Fibroblast of the conjunctiva (primary cell): ENCODE measurements at regions not wholly inside any gene's neighbourhood (a gene's known extent, or its start where the extent isn't known, plus 50 kb on each side); places are given as distances from the start of the nearest gene placed in this dataset.
"Not testable (repeated sequence)": the region's sequence is repeated elsewhere in the genome, so short reads cannot be mapped to it uniquely, and the experiment has no call there.

ENCODE experiments used
- DNase-seq: peaks from one replicate; pipeline ENCODE4 v3.0.0-alpha.2; 2010; ENCODE audit warnings: low read depth

DNA sequence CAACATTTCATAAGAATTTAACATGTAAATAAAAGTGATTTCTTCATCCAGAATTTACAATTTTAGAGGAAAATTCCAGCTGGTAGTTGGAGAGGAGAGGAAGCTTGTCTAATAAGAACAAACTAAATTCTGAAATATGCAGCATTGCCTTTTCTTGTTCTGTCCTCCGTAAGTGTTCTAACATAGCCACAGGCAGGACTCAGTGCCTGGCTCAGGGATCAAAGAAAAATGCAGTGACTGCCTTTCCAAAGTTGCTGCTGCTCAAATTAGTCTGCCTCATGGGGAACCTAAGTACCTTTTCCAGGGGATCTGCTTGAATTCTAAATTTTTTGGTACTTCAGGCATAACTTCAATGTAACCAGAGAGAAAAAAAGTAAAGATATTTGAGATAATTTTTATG lies 713.0 kb upstream of the CADM2 start:
- no peak for DNase-seq

DNA sequence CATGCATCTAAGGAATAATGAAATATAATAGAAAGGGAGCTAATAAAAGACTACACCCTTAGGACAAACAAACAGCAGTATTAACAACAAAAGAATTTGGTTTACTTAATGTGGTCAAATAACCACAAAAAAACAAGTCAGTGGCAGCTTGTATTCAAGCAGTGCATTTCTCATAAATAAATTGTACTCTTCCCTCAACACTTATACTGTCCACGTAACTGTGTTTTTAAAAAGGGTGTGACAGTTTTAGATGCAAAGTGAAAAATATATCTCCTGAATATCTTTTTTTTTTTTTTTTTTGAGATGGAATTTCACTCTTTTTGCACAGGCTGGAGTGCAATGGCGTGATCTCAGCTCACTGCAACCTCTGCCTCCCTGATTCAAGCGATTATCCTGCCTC lies 698.2 kb upstream of the CADM2 start:
- no peak for DNase-seq

DNA sequence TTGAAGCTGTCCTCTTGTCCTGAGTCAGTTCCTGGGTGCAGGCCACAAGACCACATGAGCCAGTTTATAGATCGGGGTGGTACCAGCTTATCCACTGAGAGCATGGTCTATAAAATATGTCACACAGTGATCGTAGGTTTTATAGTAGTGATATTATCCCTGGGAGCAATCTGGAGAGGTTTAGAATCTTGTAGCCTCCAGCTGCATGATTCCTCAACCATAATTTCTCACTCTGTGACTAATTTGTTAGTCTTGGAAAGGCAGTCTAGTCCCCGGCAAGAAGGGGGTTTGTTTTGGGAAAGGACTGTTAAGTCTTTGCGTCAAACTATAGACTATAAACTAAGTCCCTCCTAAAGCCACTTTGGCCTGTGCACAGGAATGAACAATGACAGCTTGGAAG lies 693.0 kb upstream of the CADM2 start:
- DNase-seq: no peak

DNA sequence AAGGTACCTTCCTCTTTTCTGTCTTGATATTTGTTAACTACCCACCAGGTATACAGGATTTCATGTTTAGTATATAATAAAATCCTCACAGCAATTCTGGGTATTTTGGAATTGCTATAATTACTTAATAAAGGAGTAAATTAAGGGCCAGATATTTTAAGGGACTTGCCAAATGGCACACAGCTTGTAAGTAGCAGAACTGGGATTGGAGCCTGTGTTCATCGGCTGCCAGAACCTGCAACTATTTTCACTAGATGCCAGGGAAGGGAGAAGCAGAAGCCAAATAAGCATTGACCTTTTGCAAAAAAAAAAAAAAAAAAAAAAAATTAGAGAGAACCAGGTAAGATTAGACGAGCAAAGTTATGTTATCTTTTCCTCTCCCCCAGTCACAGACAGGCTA lies 683.3 kb upstream of the CADM2 start:
- no peak for DNase-seq

DNA sequence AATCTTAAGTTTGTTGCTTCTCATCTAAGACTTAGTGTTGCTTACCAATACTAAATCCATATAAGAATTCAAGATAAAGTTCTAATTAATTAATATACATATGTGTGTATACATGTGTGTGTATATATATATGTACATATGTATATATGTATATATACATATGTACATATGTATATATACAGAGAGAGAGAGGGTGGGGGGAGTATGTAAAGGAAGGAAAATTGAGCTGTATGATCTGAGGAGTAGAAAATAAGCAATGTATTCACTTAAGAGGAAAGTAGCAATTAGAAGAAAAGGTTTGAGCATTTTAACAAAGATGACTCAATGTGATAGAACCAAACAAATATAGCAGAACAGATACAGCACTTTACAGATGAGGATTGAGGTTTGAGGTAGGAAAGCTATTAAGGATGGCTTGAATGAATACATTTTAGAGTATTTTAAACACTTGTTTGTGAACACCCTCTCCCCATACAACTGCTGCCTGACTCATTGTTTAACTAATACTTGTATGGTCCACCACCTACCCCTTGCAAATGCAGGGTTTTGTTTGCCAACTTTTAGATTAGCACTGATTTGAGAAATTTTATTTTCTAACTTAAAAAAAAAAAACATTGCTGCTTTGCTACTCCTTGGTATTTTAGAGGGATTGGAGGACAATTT lies 681.1 kb upstream of the CADM2 start:
- DNase-seq: no peak

DNA sequence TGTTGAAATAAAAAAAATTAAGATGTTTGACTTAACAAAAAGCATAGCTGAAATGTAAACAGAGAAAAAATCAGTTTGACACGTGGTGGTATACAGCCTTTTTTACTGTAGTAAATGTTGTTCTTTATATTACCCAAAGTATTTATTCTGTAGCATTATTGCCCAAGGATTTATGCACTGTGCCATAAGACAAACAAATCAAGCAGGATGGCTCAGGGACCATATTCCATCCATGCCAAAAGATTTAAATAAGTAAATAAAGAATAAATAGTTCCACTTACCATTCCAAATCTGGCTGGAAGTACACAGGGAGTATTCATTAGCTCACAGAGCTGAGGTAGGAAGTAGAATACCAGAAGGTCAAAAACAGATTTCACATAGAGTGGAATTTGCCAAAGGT lies 666.7 kb upstream of the CADM2 start:
- no peak for DNase-seq

DNA sequence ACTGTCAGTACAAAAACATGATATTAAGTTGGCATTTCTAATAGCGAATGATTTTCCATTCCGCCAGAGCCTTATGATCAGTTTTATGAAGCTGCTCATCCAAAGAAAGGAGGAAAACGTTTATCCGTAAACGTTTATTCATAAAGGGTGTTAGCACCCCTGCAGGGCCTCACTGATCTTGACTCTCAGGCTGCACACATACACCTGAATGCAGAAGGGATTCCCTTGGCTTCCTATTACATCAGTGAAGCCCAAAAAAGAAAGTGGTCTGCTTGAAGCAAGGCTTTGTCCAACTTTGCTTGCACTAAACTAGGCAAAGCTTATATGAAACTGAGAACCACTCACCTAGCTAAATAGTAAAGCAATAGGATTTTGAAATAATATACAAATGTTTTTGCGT lies 659.5 kb upstream of the CADM2 start:
- no peak for DNase-seq

DNA sequence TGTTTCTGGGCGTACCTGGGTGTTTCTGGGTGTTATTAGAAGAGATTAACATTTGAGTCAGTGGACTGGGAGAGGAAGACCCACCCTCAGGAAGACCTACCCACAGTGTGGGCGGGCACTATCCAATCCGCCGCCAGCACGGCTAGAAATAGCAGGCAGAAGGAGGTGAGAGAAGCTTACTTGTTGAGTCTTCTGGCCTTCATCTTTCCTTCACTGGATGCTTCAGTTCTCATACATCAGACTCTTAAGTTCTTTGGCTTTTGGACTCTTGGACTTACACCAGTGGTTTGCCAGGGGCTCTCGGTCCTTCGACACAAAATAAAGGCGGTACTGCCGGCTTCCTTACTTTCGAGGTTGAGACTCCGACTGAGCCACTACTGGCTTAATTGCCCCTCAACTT lies 654.6 kb upstream of the CADM2 start:
- DNase-seq: no peak

DNA sequence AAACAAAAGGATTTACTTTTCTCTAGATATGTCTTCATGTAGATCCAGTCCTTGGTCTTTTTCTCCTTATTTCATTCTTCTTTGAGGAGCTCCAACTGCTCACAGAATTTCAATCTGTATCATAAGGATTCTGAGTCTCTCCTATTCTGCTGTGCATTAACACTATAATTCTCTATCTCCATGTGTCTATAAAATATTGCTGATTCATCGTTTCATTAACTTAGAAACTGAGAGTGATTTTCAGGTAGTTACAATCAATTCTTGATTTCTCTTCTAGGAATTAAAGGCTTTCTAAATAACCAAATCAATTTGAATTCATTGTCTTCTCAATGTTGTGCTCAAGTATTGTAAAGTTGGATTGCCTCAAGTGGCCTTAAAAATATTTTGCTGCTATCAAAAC lies 651.5 kb upstream of the CADM2 start:
- DNase-seq: no peak

DNA sequence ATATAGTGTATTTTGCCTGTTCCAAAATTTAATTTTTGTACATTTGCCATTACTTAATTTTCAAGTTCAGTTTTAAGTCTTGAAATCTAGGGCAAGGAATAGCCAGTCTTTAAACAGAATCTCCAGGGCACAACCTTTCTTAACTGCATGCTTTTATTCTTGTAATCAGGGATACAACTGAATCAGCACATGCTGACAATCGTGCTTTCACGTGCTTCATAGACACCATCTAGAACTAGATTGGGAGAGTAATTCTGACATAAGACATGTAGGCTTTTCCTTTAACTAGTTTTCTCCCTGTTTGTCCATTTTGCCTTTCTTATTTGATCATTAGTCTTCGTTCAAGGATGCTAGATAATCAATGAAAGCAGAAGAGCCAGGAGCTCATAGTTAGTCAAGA lies 650.4 kb upstream of the CADM2 start:
- no peak for DNase-seq

DNA sequence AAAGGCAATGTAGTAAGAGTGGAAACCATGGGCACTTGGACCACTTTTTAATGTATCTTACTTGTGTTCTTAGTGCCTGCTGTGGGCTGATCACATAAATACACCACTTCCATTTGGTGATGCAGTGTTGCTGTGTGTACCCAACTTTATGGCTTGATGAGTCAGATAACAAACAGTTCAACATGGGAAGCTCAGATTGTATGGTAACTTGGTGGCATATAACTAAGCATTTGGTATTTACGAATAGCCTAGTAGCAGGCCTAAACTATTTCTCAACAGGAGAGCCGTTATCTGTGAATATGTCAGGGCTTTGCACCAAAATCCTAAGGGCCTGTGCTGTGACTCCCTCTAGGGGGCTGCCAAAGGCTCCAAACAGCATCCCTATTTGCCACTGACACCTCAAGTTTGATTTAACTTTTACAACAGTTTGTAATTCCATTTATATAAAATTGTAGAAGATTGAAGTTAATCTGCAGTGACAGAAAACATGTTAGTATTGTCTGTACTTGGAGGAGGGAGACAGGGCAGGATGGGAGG lies 640.4 kb upstream of the CADM2 start:
- no peak for DNase-seq

DNA sequence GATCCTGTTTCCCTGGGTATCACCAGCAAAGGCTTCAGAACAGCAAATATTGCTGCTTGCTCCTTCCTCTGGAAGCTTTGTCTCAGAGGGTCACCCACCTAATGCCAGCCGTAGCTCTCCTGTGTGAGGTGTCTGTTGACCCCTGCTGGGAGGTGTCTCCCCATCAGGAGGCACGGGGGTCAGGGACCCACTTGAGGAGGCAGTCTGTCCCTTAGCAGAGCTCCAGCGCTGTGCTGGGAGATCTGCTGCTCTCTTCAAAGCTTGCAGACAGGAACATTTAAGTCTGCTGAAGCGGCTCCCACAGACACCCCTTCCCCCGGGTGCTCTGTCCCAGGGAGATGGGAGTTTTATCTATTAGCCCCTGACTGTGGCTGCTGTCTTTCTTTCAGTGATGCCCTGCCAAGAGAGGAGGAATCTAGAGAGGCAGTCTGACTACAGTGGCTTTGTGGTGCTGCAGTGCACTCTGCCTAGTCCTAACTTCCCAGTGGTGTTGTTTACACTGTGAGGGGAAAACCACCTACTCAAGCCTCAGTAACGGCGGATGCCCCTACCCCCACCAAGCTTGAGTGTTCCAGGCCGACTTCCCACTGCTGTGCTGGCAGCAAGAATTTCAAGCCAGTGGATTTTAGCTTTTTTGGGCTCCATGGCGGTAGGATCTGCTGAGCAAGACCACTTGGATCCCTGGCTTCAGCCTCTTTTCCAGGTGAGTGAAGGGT lies 593.1 kb upstream of the CADM2 start:
- DNase-seq: not testable (repeated sequence)
